ENCODE measurements at regions not wholly inside any gene's neighbourhood (a gene's known extent, or its start where the extent isn't known, plus 50 kb on each side); places are given as distances from the start of the nearest gene placed in this dataset.

- Histone ChIP-seq H3K27me3 (replicated peaks; ENCODE audit: control insufficient read depth, insufficient read depth, low read length) (no peaks in the 10 kb centered on the region; the same call in 1 of the 2 replicates), H3K36me3 (ENCODE audit: control insufficient read depth, insufficient read depth, low read length) (no peaks in the 10 kb centered on the region), H3K4me3 (replicated peaks; ENCODE audit: low read depth, low read length) (no peak overlapping the region)
- no peak for DNase-seq (ENCODE audit: extremely low read depth, insufficient read length)
- TF ChIP-seq, protein P1, sequence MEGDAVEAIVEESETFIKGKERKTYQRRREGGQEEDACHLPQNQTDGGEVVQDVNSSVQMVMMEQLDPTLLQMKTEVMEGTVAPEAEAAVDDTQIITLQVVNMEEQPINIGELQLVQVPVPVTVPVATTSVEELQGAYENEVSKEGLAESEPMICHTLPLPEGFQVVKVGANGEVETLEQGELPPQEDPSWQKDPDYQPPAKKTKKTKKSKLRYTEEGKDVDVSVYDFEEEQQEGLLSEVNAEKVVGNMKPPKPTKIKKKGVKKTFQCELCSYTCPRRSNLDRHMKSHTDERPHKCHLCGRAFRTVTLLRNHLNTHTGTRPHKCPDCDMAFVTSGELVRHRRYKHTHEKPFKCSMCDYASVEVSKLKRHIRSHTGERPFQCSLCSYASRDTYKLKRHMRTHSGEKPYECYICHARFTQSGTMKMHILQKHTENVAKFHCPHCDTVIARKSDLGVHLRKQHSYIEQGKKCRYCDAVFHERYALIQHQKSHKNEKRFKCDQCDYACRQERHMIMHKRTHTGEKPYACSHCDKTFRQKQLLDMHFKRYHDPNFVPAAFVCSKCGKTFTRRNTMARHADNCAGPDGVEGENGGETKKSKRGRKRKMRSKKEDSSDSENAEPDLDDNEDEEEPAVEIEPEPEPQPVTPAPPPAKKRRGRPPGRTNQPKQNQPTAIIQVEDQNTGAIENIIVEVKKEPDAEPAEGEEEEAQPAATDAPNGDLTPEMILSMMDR (IDR thresholded peaks at IDR 0.05; ENCODE audit: insufficient read depth, low read length, poor library complexity, severe bottlenecking): no peak
These were observed 116.0 kb upstream of the FOXA2 start for GRCh38 chr20:22700367-22700766.

- DNase-seq (ENCODE audit: extremely low read depth, insufficient read length): no peak
- no peak overlapping the region for H3K4me3 ChIP-seq (replicated peaks; ENCODE audit: low read depth, low read length)
- H3K27me3 ChIP-seq (replicated peaks; ENCODE audit: control insufficient read depth, insufficient read depth, low read length): no peaks in the 10 kb centered on the region; the same call in 1 of the 2 replicates
- H3K36me3 ChIP-seq (ENCODE audit: control insufficient read depth, insufficient read depth, low read length): no peaks in the 10 kb centered on the region
- TF ChIP-seq, protein P1 (IDR thresholded peaks at IDR 0.05; ENCODE audit: insufficient read depth, low read length, poor library complexity, severe bottlenecking): no peak
These were observed 117.4 kb upstream of the FOXA2 start for GRCh38 chr20:22701679-22702308.

DNA sequence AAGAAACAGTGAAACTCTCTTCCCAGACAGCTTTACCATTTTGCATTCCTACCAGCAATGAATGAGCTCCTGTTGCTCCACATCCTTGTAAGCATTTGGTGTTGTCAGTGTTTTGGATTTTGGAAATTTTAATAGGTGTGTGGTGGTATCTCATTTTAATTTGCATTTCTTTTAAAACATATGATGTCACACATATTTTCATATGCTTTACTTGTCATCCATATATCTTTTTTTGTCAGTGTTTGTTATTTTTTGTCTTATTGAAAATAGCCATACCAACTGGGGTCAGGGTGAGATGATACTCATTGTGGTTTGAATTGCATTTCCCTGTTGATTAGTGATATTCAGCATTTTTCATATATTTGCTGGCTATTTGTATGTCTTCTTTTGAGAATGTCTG is 119.5 kb upstream of the FOXA2 start:
- Histone ChIP-seq H3K4me3 (replicated peaks; ENCODE audit: low read depth, low read length) (no peak overlapping the region), H3K36me3 (ENCODE audit: control insufficient read depth, insufficient read depth, low read length) (no peaks in the 10 kb centered on the region), H3K27me3 (replicated peaks; ENCODE audit: control insufficient read depth, insufficient read depth, low read length) (no peaks in the 10 kb centered on the region; the same call in 1 of the 2 replicates)
- DNase-seq (ENCODE audit: extremely low read depth, insufficient read length): no peak
- TF ChIP-seq, protein P1 (IDR thresholded peaks at IDR 0.05; ENCODE audit: insufficient read depth, low read length, poor library complexity, severe bottlenecking): no peak

DNA sequence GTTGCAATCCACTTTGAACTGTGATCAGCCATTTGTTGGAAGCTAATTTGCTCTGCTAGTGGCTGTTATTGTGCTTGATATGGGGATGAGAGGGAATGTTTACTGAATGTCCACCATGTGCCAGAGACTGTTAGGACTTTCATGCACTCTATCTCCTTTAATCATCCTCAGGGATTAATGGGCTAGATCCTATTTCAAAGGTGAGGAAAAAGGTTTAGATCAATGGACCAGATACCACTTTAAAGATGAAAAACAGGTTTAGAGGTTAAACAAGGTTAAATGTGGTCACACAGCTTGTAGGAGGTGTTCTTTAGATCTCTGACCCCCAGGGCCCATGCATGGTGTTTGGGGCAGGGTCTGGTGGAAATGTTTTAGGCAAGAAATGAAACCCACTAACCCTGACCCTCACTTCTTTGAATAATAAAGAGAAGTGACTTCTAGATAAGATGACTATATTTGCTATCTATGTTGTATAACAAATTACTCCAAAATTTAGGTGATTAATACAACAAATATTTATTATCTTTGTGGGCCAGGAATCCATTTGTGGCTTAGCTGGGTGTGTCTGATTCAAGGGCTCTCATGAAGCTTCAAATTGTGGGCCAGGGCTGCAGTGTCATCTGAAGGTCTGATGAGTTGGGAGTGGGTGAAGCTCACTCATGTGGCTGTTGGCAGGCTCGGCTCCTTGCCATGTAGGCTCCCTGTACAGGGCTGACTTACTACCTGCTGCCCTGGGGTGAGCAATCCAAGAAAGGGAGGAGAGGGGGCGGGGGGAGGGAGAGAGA is 127.8 kb upstream of the FOXA2 start:
- no peak overlapping the region for H3K4me3 ChIP-seq (replicated peaks; ENCODE audit: low read depth, low read length)
- no peaks in the 10 kb centered on the region for H3K27me3 ChIP-seq (replicated peaks; ENCODE audit: control insufficient read depth, insufficient read depth, low read length)
- DNase-seq (ENCODE audit: extremely low read depth, insufficient read length): no peak
- TF ChIP-seq, protein P1 (IDR thresholded peaks at IDR 0.05; ENCODE audit: insufficient read depth, low read length, poor library complexity, severe bottlenecking): no peak
- H3K36me3 ChIP-seq (ENCODE audit: control insufficient read depth, insufficient read depth, low read length): no peaks in the 10 kb centered on the region

- H3K4me3 ChIP-seq (replicated peaks; ENCODE audit: low read depth, low read length): no peak overlapping the region
- no peak for DNase-seq (ENCODE audit: extremely low read depth, insufficient read length)
- TF ChIP-seq, protein P1 (IDR thresholded peaks at IDR 0.05; ENCODE audit: insufficient read depth, low read length, poor library complexity, severe bottlenecking): no peak
- no peaks in the 10 kb centered on the region for H3K27me3 ChIP-seq (replicated peaks; ENCODE audit: control insufficient read depth, insufficient read depth, low read length)
- no peaks in the 10 kb centered on the region for H3K36me3 ChIP-seq (ENCODE audit: control insufficient read depth, insufficient read depth, low read length)
These were observed 132.5 kb upstream of the FOXA2 start for GRCh38 chr20:22716821-22717351.

Data from GM06990 (cell line).